ENCODE measurements at regions not wholly inside any gene's neighbourhood (a gene's known extent, or its start where the extent isn't known, plus 50 kb on each side); places are given as distances from the start of the nearest gene placed in this dataset.

DNA sequence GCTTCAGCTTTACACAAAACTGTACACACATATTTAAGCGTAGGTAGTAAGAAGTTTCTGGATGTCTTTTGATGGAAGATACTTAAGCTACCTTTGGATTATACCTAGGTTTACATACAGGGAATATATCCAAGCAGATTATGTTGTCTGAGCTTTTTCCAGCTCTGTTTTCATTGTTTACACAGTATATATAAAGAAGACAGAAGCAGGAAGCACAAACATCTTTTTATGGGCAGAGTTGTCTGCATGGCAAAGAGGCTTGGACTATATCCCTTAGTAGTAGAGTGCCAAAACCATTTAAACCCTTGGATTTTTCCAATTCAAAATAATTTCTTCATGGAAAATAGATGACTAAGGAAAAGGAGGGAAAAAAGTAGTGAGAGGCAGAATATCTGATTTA lies 329.4 kb upstream of the AGA start:
- TF ChIP-seq ZHX1 (CRISPR knock-in tag; IDR thresholded peaks at IDR 0.05; ENCODE audit: low read depth) (no peak), SATB2 (CRISPR knock-in tag; IDR thresholded peaks at IDR 0.05) (no peak), ATRX (CRISPR knock-in tag; IDR thresholded peaks at IDR 0.05; ENCODE audit: borderline replicate concordance) (no peak), ZNF761 (CRISPR knock-in tag; conservative IDR thresholded peaks at IDR 0.05) (no peak), MAFF (IDR thresholded peaks at IDR 0.05; ENCODE audit: low read depth, low read length) (no peak), ZSCAN25 (CRISPR knock-in tag; IDR thresholded peaks at IDR 0.05) (no peak), ZNF33A (CRISPR knock-in tag; IDR thresholded peaks at IDR 0.05; ENCODE audit: borderline replicate concordance) (no peak)
- 5% methylated on average over 1 of the region's 1 CpG for WGBS (ENCODE audit: low lambda C conversion rate)
- no peaks in the 10 kb centered on the region for H3K4me1 ChIP-seq (ENCODE audit: insufficient read depth, low read length)
- H3K9me3 ChIP-seq (ENCODE audit: low read length), result no peaks in the 10 kb centered on the region
- no peak for FAIRE-seq
- CTCF ChIA-PET (ENCODE audit: low intra/inter-chr PET ratio, low total read pairs), result no interaction called here
- no peaks in the 10 kb centered on the region for H4K20me1 ChIP-seq (ENCODE audit: insufficient read depth, low read length)
- H3K27ac ChIP-seq (ENCODE audit: extremely low read length, insufficient read depth, low read length), result no peak overlapping the region
- H3K79me2 ChIP-seq (ENCODE audit: insufficient read depth, low read length), result no peaks in the 10 kb centered on the region
- POLR2A ChIA-PET, result no interaction called here
- ATAC-seq, result no peak
- DNase-seq (ENCODE audit: low spot score), result no peak
- H3K27me3 ChIP-seq (ENCODE audit: control insufficient read depth in 1 of 2, insufficient read depth in 2 of 2, low read length in 2 of 2), result no peaks in the 10 kb centered on the region; a peak in 1 of 5 replicates
- in situ Hi-C loops (cut with HindIII; ENCODE audit: extremely low pct_ligation_motif_present, low pct_unique_long_range_greater_than_20kb) (no loop called here), intact Hi-C loops (cut with micrococcal nuclease; ENCODE audit: unreplicated experiment) (no loop called here)
- H3K36me3 ChIP-seq (replicated peaks in 1 of 2; ENCODE audit: control insufficient read depth in 1 of 2, insufficient read depth in 2 of 2, low read length in 2 of 2), result no peaks in the 10 kb centered on the region
- no peak overlapping the region for H3K4me2 ChIP-seq (ENCODE audit: low read depth, low read length)
- no peak overlapping the region for H3K4me3 ChIP-seq (replicated peaks in 1 of 3; ENCODE audit: insufficient read depth in 1 of 3, low read depth in 2 of 3, low read length in 3 of 3)
- no peak overlapping the region for H2AFZ ChIP-seq (ENCODE audit: low read length)
- no peak overlapping the region for H3K9ac ChIP-seq (ENCODE audit: insufficient read depth, low read depth, low read length)
- no TSS peak for BruUV-seq (replicated peaks)

GRCh38 chr4:177778623-177779022 lies 336.4 kb upstream of the AGA start:
- Histone ChIP-seq H3K36me3 (replicated peaks in 1 of 2; ENCODE audit: control insufficient read depth in 1 of 2, insufficient read depth in 2 of 2, low read length in 2 of 2) (no peaks in the 10 kb centered on the region), H3K9me3 (ENCODE audit: low read length) (no peaks in the 10 kb centered on the region), H2AFZ (ENCODE audit: low read length) (no peak overlapping the region), H3K27ac (ENCODE audit: extremely low read length, insufficient read depth, low read length) (no peak overlapping the region), H3K9ac (ENCODE audit: insufficient read depth, low read depth, low read length) (no peak overlapping the region), H3K79me2 (ENCODE audit: insufficient read depth, low read length) (no peaks in the 10 kb centered on the region), H3K4me3 (replicated peaks in 1 of 3; ENCODE audit: insufficient read depth in 1 of 3, low read depth in 2 of 3, low read length in 3 of 3) (no peak overlapping the region), H3K4me2 (ENCODE audit: low read depth, low read length) (no peak overlapping the region), H3K27me3 (ENCODE audit: control insufficient read depth in 1 of 2, insufficient read depth in 2 of 2, low read length in 2 of 2) (no peaks in the 10 kb centered on the region), H4K20me1 (ENCODE audit: insufficient read depth, low read length) (no peaks in the 10 kb centered on the region), H3K4me1 (ENCODE audit: insufficient read depth, low read length) (no peaks in the 10 kb centered on the region)
- FAIRE-seq, result no peak
- POLR2A ChIA-PET, result no interaction called here
- CTCF ChIA-PET (ENCODE audit: low intra/inter-chr PET ratio, low total read pairs), result no interaction called here
- intact Hi-C loops (cut with micrococcal nuclease; ENCODE audit: unreplicated experiment) (no loop called here), in situ Hi-C loops (cut with HindIII; ENCODE audit: extremely low pct_ligation_motif_present, low pct_unique_long_range_greater_than_20kb) (no loop called here)
- no TSS peak for BruUV-seq (replicated peaks)
- WGBS (ENCODE audit: low lambda C conversion rate), result 1% methylated on average over 2 of the region's 2 CpGs
- DNase-seq (ENCODE audit: low spot score), result no peak
- no peak for ATAC-seq
- TF ChIP-seq ZNF766 (CRISPR knock-in tag; IDR thresholded peaks at IDR 0.05; ENCODE audit: borderline replicate concordance), result no peak
- TF ChIP-seq HDAC1 (CRISPR knock-in tag; IDR thresholded peaks at IDR 0.05), result no peak
- no peak for TF ChIP-seq ZFP36L2 (CRISPR knock-in tag; IDR thresholded peaks at IDR 0.05)
- no peak for TF ChIP-seq PHF20 (CRISPR knock-in tag; IDR thresholded peaks at IDR 0.05)
- TF ChIP-seq, protein P1, sequence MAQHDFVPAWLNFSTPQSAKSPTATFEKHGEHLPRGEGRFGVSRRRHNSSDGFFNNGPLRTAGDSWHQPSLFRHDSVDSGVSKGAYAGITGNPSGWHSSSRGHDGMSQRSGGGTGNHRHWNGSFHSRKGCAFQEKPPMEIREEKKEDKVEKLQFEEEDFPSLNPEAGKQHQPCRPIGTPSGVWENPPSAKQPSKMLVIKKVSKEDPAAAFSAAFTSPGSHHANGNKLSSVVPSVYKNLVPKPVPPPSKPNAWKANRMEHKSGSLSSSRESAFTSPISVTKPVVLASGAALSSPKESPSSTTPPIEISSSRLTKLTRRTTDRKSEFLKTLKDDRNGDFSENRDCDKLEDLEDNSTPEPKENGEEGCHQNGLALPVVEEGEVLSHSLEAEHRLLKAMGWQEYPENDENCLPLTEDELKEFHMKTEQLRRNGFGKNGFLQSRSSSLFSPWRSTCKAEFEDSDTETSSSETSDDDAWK (CRISPR knock-in tag; IDR thresholded peaks at IDR 0.05), result no peak
- TF ChIP-seq, protein P2, sequence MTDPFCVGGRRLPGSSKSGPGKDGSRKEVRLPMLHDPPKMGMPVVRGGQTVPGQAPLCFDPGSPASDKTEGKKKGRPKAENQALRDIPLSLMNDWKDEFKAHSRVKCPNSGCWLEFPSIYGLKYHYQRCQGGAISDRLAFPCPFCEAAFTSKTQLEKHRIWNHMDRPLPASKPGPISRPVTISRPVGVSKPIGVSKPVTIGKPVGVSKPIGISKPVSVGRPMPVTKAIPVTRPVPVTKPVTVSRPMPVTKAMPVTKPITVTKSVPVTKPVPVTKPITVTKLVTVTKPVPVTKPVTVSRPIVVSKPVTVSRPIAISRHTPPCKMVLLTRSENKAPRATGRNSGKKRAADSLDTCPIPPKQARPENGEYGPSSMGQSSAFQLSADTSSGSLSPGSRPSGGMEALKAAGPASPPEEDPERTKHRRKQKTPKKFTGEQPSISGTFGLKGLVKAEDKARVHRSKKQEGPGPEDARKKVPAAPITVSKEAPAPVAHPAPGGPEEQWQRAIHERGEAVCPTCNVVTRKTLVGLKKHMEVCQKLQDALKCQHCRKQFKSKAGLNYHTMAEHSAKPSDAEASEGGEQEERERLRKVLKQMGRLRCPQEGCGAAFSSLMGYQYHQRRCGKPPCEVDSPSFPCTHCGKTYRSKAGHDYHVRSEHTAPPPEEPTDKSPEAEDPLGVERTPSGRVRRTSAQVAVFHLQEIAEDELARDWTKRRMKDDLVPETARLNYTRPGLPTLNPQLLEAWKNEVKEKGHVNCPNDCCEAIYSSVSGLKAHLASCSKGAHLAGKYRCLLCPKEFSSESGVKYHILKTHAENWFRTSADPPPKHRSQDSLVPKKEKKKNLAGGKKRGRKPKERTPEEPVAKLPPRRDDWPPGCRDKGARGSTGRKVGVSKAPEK (CRISPR knock-in tag; IDR thresholded peaks at IDR 0.05; ENCODE audit: borderline replicate concordance), result no peak
- TF ChIP-seq STAG1 (CRISPR knock-in tag; IDR thresholded peaks at IDR 0.05), result no peak

Measured in HepG2 (cell line).